K562 (cell line): ENCODE measurements at regions not wholly inside any gene's neighbourhood (a gene's known extent, or its start where the extent isn't known, plus 50 kb on each side); places are given as distances from the start of the nearest gene placed in this dataset.
A peak's percentile ranks its signal among the peaks of the same experiment; 100 is the strongest.

Experiments
- ATAC-seq: fragments of 200-7000 bp; cut with Tn5 transposase; 3 replicates; pipeline ENCODE4 v1.9.1; 2020; ENCODE audit warnings: moderate library complexity
- BruUV-seq: library from RNA; stranded (reverse); fragments of 400-500 nt; replicated peaks from 2 replicates; lab custom pipeline; 2021; lab: Mats Ljungman, UMichigan
- CTCF ChIA-PET: fragments of 300-600 bp; formaldehyde crosslinking; extraction: SDS; loops from one replicate; lab custom pipeline; 2021; ENCODE audit warnings: low intra/inter-chr PET ratio; lab: Yijun Ruan, JAX
- POLR2A ChIA-PET: fragments of 300-600, 350-650 bp; sonication (Branson Sonifier 250); formaldehyde crosslinking; extraction: SDS; loops from one replicate; lab custom pipeline; 2021; ENCODE audit warnings: antibody characterized with exemption, inconsistent platforms; lab: Yijun Ruan, JAX
- DNase-seq, 4 experiments: peaks; one replicate each; pipeline versions ENCODE4 v3.0.0 to v3.0.0-alpha.2; 2011 to 2018; ENCODE audit warnings: low spot score in 3 of 4, mixed read lengths in 3 of 4; ENCODE audit errors: extremely low read depth in 1 of 4
- FAIRE-seq: peaks from 2 replicates; lab custom pipeline; 2011; peaks lifted over from hg19 to GRCh38; lab: Jason Lieb, UNC
- H2AFZ ChIP-seq: 2 replicates; pipeline ENCODE4 v1.6.0; 2011; ENCODE audit warnings: low read depth, low read length, control low read depth, inconsistent platforms
- H3K27ac ChIP-seq: fragments of 200-600 bp; 3 replicates; pipeline ENCODE4 v1.8.0; 2011; ENCODE audit warnings: low read depth, mild to moderate bottlenecking, control low read depth, inconsistent platforms, low read length, moderate library complexity, mixed read lengths; ENCODE audit errors: extremely low read depth
- H3K27me3 ChIP-seq, 2 experiments: fragments of 300-600 bp in 1 of 2; 2 replicates in 1 of 2; 3 replicates in 1 of 2; pipeline versions ENCODE4 v1.6.0 to v1.8.0; 2011; ENCODE audit warnings: inconsistent platforms in 2 of 2, low read length in 2 of 2, mild to moderate bottlenecking in 1 of 2, mixed read lengths in 1 of 2, moderate library complexity in 1 of 2; ENCODE audit not compliant: control insufficient read depth in 2 of 2, insufficient read depth in 2 of 2
- H3K36me3 ChIP-seq: fragments of 300-600 bp; 3 replicates; pipeline ENCODE4 v1.8.0; 2011; ENCODE audit warnings: mild to moderate bottlenecking, low read length, inconsistent platforms; ENCODE audit not compliant: control insufficient read depth, insufficient read depth
- H3K4me1 ChIP-seq, 2 experiments: fragments of 200-600 bp in 1 of 2; replicated peaks in 1 of 2; 2 replicates in 1 of 2; 3 replicates in 1 of 2; pipeline versions ENCODE4 v1.5.1 to v1.8.0; 2011; ENCODE audit warnings: inconsistent platforms in 2 of 2, low read length in 2 of 2, mild to moderate bottlenecking in 1 of 2, mixed read lengths in 1 of 2, moderate library complexity in 1 of 2; ENCODE audit not compliant: control insufficient read depth in 2 of 2, insufficient read depth in 2 of 2
- H3K4me2 ChIP-seq: 2 replicates; pipeline ENCODE4 v1.6.1; 2011; ENCODE audit warnings: low read length, control low read depth, inconsistent platforms, mixed read lengths; ENCODE audit not compliant: insufficient read depth
- H3K4me3 ChIP-seq: fragments of 200-600 bp; sonication (generic), shearing (Covaris generic); 2 replicates; pipeline ENCODE4 v1.5.1; 2016; ENCODE audit warnings: control low read depth, inconsistent platforms
- H3K79me2 ChIP-seq: fragments of 200-600 bp; 3 replicates; pipeline ENCODE4 v1.8.0; 2011; ENCODE audit warnings: low read length, inconsistent platforms; ENCODE audit not compliant: control insufficient read depth, insufficient read depth
- H3K9ac ChIP-seq, 2 experiments: 2 replicates each; pipeline versions ENCODE4 v1.6.0 to v1.6.1; 2011; ENCODE audit warnings: low read depth in 2 of 2, low read length in 2 of 2, control low read depth in 1 of 2, inconsistent platforms in 1 of 2, mild to moderate bottlenecking in 1 of 2, mixed read lengths in 1 of 2; ENCODE audit not compliant: insufficient read depth in 1 of 2
- H3K9me1 ChIP-seq: one replicate; pipeline ENCODE4 v1.6.0; 2011; ENCODE audit warnings: inconsistent platforms, mild to moderate bottlenecking, low read length, moderate library complexity; ENCODE audit not compliant: control insufficient read depth, insufficient read depth
- H3K9me3 ChIP-seq: replicated peaks from 2 replicates; pipeline ENCODE4 v1.5.1; 2011; ENCODE audit warnings: low read depth, low read length, inconsistent platforms; ENCODE audit not compliant: control insufficient read depth, insufficient read depth
- H4K20me1 ChIP-seq: replicated peaks from 2 replicates; pipeline ENCODE4 v1.6.1; 2011; ENCODE audit warnings: low read length, inconsistent platforms, mixed read lengths; ENCODE audit not compliant: control insufficient read depth, insufficient read depth
- BCOR ChIP-seq: fragments of 450-650 bp; IDR thresholded peaks from 2 replicates; pipeline ENCODE4 v1.6.1; 2016
- EP300 ChIP-seq: IDR thresholded peaks from 2 replicates; pipeline ENCODE4 v1.6.1; 2012; ENCODE audit warnings: low read length, improper control_type of control experiment
- SPI1 ChIP-seq: IDR thresholded peaks from 2 replicates; pipeline ENCODE4 v1.6.1; 2011; ENCODE audit warnings: low read depth, low read length, control low read depth, borderline replicate concordance
- SREBF1 ChIP-seq: fragments of 150-350 bp; IDR thresholded peaks from 2 replicates; pipeline ENCODE4 v1.6.1; 2014; ENCODE audit warnings: antibody characterized with exemption, low read depth, low read length, borderline replicate concordance
- SRSF7 ChIP-seq: fragments of 200-400 bp; formaldehyde crosslinking; optimal IDR thresholded peaks from 2 replicates; pipeline ENCODE3; 2017; ENCODE audit warnings: mild to moderate bottlenecking, low read depth, low read length
- ZNF766 ChIP-seq: fragments of 200-800 bp; sonication (Bioruptor generic); conservative IDR thresholded peaks from 2 replicates; pipeline ENCODE4 v1.6.1; 2016; ENCODE audit warnings: missing genetic modification characterization, missing compliant biosample characterization
- WGBS: fragments of 100-300 bp; shearing (Covaris generic); methylation state at CpG from one replicate; pipeline ENCODE4 v1.1.6; 2016; ENCODE audit warnings: low coverage, mixed read lengths; ENCODE audit not compliant: insufficient coverage; ENCODE audit errors: missing lambda C conversion rate; 5-methylcytosine and 5-hydroxymethylcytosine counted together
- in situ Hi-C: fragments of 300-500 bp; cut with MboI; formaldehyde crosslinking; loops from 4 replicates; pipeline ENCODE4 v1.15.0; 2018; ENCODE audit warnings: inconsistent platforms, mixed read lengths
- intact Hi-C: fragments of 100-400 bp; cut with micrococcal nuclease; formaldehyde crosslinking; loops from 2 replicates; pipeline ENCODE4 v1.14.2; 2022
- TF ChIP-seq, protein P1 (sequence below): IDR thresholded peaks from 2 replicates; pipeline ENCODE4 v1.6.1; 2016; ENCODE audit warnings: missing genetic modification characterization, missing compliant biosample characterization

GRCh38 chr14:61139006-61139599 lies 142.0 kb downstream of the TMEM30B start:
- BruUV-seq: no TSS peak
- Histone ChIP-seq H3K4me2 (no peak overlapping the region), H3K27me3 (no peaks in the 10 kb centered on the region), H3K9ac (no peak overlapping the region), H2AFZ (no peak overlapping the region), H3K36me3 (no peaks in the 10 kb centered on the region), H3K9me1 (no peaks in the 10 kb centered on the region), H3K9me3 (peaks cover 2% of the 10 kb centered on the region; the same call in 1 of the 2 replicates), H3K4me3 (no peak overlapping the region), H3K27ac (no peak overlapping the region), H3K79me2 (no peaks in the 10 kb centered on the region), H4K20me1 (no peaks in the 10 kb centered on the region), H3K4me1 (no peaks in the 10 kb centered on the region)
- ChIA-PET POLR2A (no interaction called here), CTCF (no interaction called here)
- ATAC-seq (no peak), FAIRE-seq (no peak), DNase-seq (no peak)
- in situ Hi-C loops (no loop called here), intact Hi-C loops (no loop called here)
- WGBS: 0% methylated on average over 2 of the region's 2 CpGs
- TF ChIP-seq SREBF1 (no peak), BCOR (peak; percentile 64; the same call in 1 of the 2 replicates)
- TF ChIP-seq, protein P1, sequence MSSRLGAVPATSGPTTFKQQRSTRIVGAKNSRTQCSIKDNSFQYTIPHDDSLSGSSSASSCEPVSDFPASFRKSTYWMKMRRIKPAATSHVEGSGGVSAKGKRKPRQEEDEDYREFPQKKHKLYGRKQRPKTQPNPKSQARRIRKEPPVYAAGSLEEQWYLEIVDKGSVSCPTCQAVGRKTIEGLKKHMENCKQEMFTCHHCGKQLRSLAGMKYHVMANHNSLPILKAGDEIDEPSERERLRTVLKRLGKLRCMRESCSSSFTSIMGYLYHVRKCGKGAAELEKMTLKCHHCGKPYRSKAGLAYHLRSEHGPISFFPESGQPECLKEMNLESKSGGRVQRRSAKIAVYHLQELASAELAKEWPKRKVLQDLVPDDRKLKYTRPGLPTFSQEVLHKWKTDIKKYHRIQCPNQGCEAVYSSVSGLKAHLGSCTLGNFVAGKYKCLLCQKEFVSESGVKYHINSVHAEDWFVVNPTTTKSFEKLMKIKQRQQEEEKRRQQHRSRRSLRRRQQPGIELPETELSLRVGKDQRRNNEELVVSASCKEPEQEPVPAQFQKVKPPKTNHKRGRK (tag): peak; percentile 57

DNA sequence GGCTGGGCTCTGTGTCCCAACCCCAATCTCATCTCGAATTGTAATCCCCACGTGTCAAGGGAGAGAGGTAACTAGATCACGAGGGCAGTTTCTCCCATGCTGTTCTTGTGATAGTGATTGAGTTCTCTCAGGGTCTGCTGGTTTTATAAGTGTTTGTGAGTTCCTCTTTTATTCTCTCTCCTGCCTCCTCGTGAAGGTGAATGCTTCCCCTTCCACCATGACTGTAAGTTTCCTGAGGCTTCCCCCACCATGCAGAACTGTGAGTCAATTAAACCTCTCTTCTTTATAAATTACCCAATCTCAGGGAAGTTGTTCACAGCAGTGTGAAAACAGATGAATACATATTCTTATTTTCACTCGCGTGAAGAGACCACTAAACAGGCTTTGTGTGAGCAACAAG lies 148.2 kb downstream of the TMEM30B start:
- POLR2A ChIA-PET: no interaction called here
- TF ChIP-seq EP300 (no peak), ZNF766 (CRISPR knock-in tag) (peak; percentile 63; the same call in 1 of the 2 replicates), SPI1 (peak; percentile 3; the same call in 1 of the 2 replicates), SRSF7 (no peak)
- Histone ChIP-seq H2AFZ (no peak overlapping the region), H3K9me1 (no peaks in the 10 kb centered on the region), H3K79me2 (no peaks in the 10 kb centered on the region), H3K36me3 (no peaks in the 10 kb centered on the region), H3K9ac (no peak overlapping the region), H3K4me3 (no peak overlapping the region), H4K20me1 (no peaks in the 10 kb centered on the region), H3K4me2 (no peak overlapping the region), H3K27me3 (peaks cover 0 to 15% of the 10 kb centered on the region in 2 experiments; a peak in 1 of 5 replicates), H3K4me1 (no peaks in the 10 kb centered on the region), H3K9me3 (no peaks in the 10 kb centered on the region), H3K27ac (no peak overlapping the region)
- 30% methylated on average over 6 of the region's 6 CpGs for WGBS
- ATAC-seq: no peak
- no peak for FAIRE-seq
- intact Hi-C loops (no loop called here), in situ Hi-C loops (no loop called here)
- BruUV-seq: no TSS peak
- CTCF ChIA-PET: no interaction called here
- no peak for DNase-seq
